PC-3 (cell line): ENCODE measurements at regions not wholly inside any gene's neighbourhood (a gene's known extent, or its start where the extent isn't known, plus 50 kb on each side); places are given as distances from the start of the nearest gene placed in this dataset.

Experiments
- ATAC-seq: fragments of 200-7000 bp; cut with Tn5 transposase; 2 replicates; pipeline ENCODE4 v1.9.1; 2020; ENCODE audit warnings: mild to moderate bottlenecking, moderate library complexity
- BruUV-seq: library from RNA; stranded (reverse); fragments of 400-500 nt; replicated peaks from 2 replicates; lab custom pipeline; 2021; lab: Mats Ljungman, UMichigan
- CTCF ChIA-PET: fragments of 300-600 bp; sonication (Branson Sonifier 250); formaldehyde crosslinking; loops from one replicate; lab custom pipeline; 2022; ENCODE audit warnings: antibody characterized with exemption; lab: Charles Lee
- POLR2A ChIA-PET: fragments of 300-600 bp; sonication (Branson Sonifier 250); formaldehyde crosslinking; loops from one replicate; lab custom pipeline; 2022; ENCODE audit warnings: antibody characterized with exemption; ENCODE audit not compliant: unreplicated experiment; lab: Charles Lee
- DNase-seq: peaks from one replicate; pipeline ENCODE4 v3.0.0-alpha.2; 2015
- H2AFZ ChIP-seq: fragments of 300-600 bp; sonication (generic); 2 replicates; pipeline ENCODE4 v1.6.0; 2016; ENCODE audit warnings: antibody characterized with exemption, low read length
- H3F3A ChIP-seq: fragments of 300-600 bp; sonication (generic); one replicate; pipeline ENCODE4 v1.6.0; 2017; ENCODE audit warnings: antibody characterized with exemption, low read length, control low read depth, mild to moderate bottlenecking; ENCODE audit not compliant: unreplicated experiment
- H3K27ac ChIP-seq: fragments of 300-600 bp; sonication (generic); 2 replicates; pipeline ENCODE4 v1.5.1; 2016; ENCODE audit warnings: mild to moderate bottlenecking, low read length
- H3K27me3 ChIP-seq: fragments of 300-600 bp; sonication (generic); 2 replicates; pipeline ENCODE4 v1.6.1; 2016; ENCODE audit warnings: low read length, mixed read lengths
- H3K36me3 ChIP-seq: fragments of 300-600 bp; sonication (generic); 2 replicates; pipeline ENCODE4 v1.6.1; 2016; ENCODE audit warnings: low read depth, mixed run types, low read length, mixed read lengths
- H3K4me1 ChIP-seq: fragments of 300-600 bp; sonication (generic); 2 replicates; pipeline ENCODE4 v1.5.1; 2016; ENCODE audit warnings: low read length; ENCODE audit not compliant: insufficient read depth
- H3K4me2 ChIP-seq: fragments of 300-600 bp; sonication (generic); 2 replicates; pipeline ENCODE4 v1.6.0; 2016; ENCODE audit warnings: low read length
- H3K4me3 ChIP-seq: fragments of 300-600 bp; sonication (generic); 2 replicates; pipeline ENCODE4 v1.5.1; 2016; ENCODE audit warnings: mild to moderate bottlenecking, low read length, mixed read lengths
- H3K79me2 ChIP-seq: fragments of 300-600 bp; sonication (generic); 2 replicates; pipeline ENCODE4 v1.6.1; 2017; ENCODE audit warnings: low read length, mixed read lengths
- H3K9ac ChIP-seq: fragments of 300-600 bp; sonication (generic); 2 replicates; pipeline ENCODE4 v1.6.0; 2016; ENCODE audit warnings: mild to moderate bottlenecking, low read length
- H3K9me2 ChIP-seq: fragments of 300-600 bp; sonication (generic); replicated peaks from 2 replicates; pipeline ENCODE4 v1.6.1; 2016; ENCODE audit warnings: mixed run types, low read length, mixed read lengths
- H3K9me3 ChIP-seq: fragments of 300-600 bp; sonication (generic); 2 replicates; pipeline ENCODE4 v1.6.1; 2016; ENCODE audit warnings: low read length, mixed read lengths
- H4K20me1 ChIP-seq: fragments of 300-600 bp; sonication (generic); 2 replicates; pipeline ENCODE4 v1.6.1; 2016; ENCODE audit warnings: low read length, mixed read lengths
- CTCF ChIP-seq: fragments of 300-600 bp; sonication (generic); conservative IDR thresholded peaks from 2 replicates; pipeline ENCODE4 v1.5.1; 2017; ENCODE audit warnings: antibody characterized with exemption, low read depth, mild to moderate bottlenecking, low read length
- EZH2 ChIP-seq: fragments of 300-600 bp; sonication (generic); IDR thresholded peaks from one replicate; pipeline ENCODE4 v1.6.1; 2017; ENCODE audit warnings: antibody characterized with exemption, mild to moderate bottlenecking, low read length; ENCODE audit not compliant: unreplicated experiment
- EZH2phosphoT487 ChIP-seq: fragments of 300-600 bp; sonication (generic); IDR thresholded peaks from 2 replicates; pipeline ENCODE4 v1.6.1; 2018; ENCODE audit warnings: mild to moderate bottlenecking, antibody characterized with exemption, low read length, borderline replicate concordance
- intact Hi-C: fragments of 100-400 bp; cut with micrococcal nuclease; formaldehyde crosslinking; loops from 2 replicates; pipeline ENCODE4 v1.9.0; 2023

GRCh38 chr1:223490256-223490655, 97.0 kb downstream of the CCDC185 start:
- Histone ChIP-seq H3K36me3 (no peaks in the 10 kb centered on the region), H3K9me3 (no peaks in the 10 kb centered on the region), H3K9me2 (no peaks in the 10 kb centered on the region), H3K4me1 (no peaks in the 10 kb centered on the region), H4K20me1 (no peaks in the 10 kb centered on the region), H3F3A (no peaks in the 10 kb centered on the region), H3K9ac (no peak overlapping the region), H3K4me3 (no peak overlapping the region), H3K27ac (no peak overlapping the region), H3K27me3 (peaks cover 33% of the 10 kb centered on the region), H3K79me2 (no peaks in the 10 kb centered on the region), H2AFZ (no peak overlapping the region), H3K4me2 (no peak overlapping the region)
- intact Hi-C loops: no loop called here
- no peak for ATAC-seq
- ChIA-PET POLR2A (no interaction called here), CTCF (no interaction called here)
- no peak for TF ChIP-seq CTCF
- TF ChIP-seq EZH2: no peak
- TF ChIP-seq EZH2phosphoT487: no peak
- no TSS peak for BruUV-seq
- DNase-seq: no peak
